ENCODE measurements at regions not wholly inside any gene's neighbourhood (a gene's known extent, or its start where the extent isn't known, plus 50 kb on each side); places are given as distances from the start of the nearest gene placed in this dataset.

DNA sequence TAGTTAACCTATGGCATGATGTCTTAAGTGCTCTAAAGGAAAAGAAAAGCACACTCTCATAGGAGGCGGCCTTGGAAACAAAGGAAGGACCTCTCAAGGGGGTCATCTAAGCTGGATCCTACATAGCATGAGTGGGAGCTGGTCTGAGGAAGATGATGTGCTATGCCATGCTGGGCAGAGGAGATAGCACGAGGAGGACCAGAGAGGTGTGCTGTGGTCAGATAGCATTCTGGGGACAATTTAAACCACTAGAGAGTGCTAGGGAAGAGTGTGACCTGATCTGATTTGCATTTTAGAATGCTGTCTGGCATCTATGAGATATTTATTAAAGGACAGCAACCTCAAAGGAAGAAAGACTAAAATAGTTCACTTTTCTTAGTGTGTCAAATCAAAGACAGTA lies 910.1 kb upstream of the CELF4 start:
- in situ Hi-C loops (cut with HindIII; ENCODE audit: low sequenced_read_pairs) = no loop called here
- DNase-seq (ENCODE audit: low spot score) = no peak

- in situ Hi-C loops (cut with HindIII; ENCODE audit: low sequenced_read_pairs) = no loop called here
- DNase-seq (ENCODE audit: low spot score) = no peak
Observed at GRCh38 chr18:38473535-38473934, 907.9 kb upstream of the CELF4 start.

- in situ Hi-C loops (cut with HindIII; ENCODE audit: low sequenced_read_pairs) = no loop called here
- no peak for DNase-seq (ENCODE audit: low spot score)
Observed at GRCh38 chr18:38470421-38470820, 904.8 kb upstream of the CELF4 start.

DNA sequence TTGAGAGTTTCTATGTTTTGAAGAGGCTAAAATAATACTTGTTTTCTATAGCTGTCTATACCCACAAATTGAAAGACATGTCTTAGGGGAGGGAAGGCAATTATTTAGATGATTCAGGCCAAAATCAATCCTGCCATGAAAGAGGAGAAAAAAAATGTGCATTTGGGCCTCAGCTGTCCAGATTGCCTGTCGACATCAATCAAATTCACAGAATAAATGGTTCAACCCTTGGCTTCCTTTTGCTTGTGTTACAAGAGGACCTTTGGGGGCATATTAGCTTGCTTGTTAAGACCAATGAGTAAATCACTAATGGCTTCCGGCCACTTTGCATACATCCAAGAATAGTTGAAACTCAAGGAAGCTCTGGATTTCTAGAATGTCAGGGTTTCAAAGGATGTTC lies 900.8 kb upstream of the CELF4 start:
- no peak for DNase-seq (ENCODE audit: low spot score)

DNA sequence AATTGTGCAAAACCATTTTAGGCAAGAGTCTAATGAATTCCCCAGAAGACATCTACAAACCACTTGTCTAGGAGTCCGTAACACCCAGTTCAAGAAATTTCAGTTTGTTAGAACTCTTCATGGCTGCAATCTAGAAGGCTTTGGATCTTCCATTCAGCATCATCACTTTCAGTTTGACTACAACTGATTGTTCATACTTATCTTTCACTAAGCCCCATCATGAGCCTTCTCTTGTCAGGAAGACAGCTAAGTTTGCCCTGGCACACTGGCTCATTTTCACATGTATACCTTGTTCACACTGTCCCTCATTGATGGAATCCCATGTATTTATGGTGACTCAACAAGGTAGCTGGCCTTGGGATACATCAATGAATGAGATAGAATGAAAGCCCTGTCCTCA lies 898.4 kb upstream of the CELF4 start:
- no peak for DNase-seq (ENCODE audit: low spot score)
- in situ Hi-C loops (cut with HindIII; ENCODE audit: low sequenced_read_pairs) = no loop called here

More for the DNA sequence above, 900.8 kb upstream of the CELF4 start:
- in situ Hi-C loops (cut with HindIII; ENCODE audit: low sequenced_read_pairs) = no loop called here

GRCh38 chr18:38460657-38461056 lies 895.1 kb upstream of the CELF4 start:
- no peak for DNase-seq (ENCODE audit: low spot score)
- in situ Hi-C loops (cut with HindIII; ENCODE audit: low sequenced_read_pairs) = no loop called here

- in situ Hi-C loops (cut with HindIII; ENCODE audit: low sequenced_read_pairs) = no loop called here
- no peak for DNase-seq (ENCODE audit: low spot score)
Observed at GRCh38 chr18:38459131-38459994, 893.8 kb upstream of the CELF4 start.

DNA sequence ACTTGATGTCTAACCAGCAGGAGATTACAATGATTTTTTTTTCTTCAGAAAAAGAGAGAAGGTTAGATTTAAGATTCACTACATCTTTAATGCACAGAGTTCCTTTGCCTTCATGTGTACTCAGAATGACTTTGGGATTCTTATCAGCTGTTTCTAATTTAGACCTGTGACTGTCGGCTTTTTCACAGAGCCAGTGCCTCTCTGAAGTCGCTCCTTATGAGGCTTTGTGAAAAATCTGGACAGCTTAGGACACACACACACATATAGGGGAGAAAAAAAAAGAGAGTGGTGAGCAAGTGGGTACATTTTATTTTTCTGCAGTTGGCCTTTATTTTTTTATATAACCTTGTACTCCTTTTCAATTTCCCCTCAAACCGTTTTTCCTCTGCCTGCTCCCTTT lies 893.1 kb upstream of the CELF4 start:
- in situ Hi-C loops (cut with HindIII; ENCODE audit: low sequenced_read_pairs) = no loop called here
- no peak for DNase-seq (ENCODE audit: low spot score)

- in situ Hi-C loops (cut with HindIII; ENCODE audit: low sequenced_read_pairs) = no loop called here
- DNase-seq (ENCODE audit: low spot score) = no peak
Observed at GRCh38 chr18:38456253-38456652, 890.7 kb upstream of the CELF4 start.

DNA sequence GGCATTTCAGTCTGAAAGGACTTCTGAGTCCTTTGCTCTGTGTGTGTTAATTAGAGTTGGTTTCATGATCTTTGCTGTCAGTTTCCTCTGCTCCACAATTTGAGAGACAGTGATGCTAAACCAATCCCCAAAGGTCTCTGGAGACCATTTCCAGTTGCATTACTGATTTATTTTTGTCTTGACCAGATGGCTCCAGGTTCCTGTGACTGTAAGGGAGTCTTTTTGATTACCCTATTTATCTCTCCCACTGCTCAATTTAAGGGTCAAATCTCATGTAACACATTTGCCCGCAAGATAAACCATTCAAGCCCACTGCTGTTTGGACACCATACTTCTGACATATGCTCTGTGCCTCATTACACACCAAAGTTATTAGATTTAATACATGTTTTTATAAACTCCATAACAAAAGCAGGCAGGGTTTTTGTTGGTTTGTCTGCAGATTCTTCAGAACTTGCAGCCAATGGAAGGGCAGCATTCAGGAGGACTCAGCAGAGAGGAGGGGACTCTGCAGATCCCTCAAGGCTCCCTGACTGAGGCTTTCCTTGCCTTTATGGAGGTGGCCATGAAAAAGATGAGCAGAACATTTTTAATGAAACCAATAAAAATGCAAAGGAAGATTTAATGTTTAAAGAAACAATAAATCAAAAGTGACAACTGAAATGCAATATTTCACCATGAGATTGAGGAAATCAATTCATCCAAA lies 889.3 kb upstream of the CELF4 start:
- in situ Hi-C loops (cut with HindIII; ENCODE audit: low sequenced_read_pairs) = no loop called here
- DNase-seq (ENCODE audit: low spot score) = peak; percentile 10

- in situ Hi-C loops (cut with HindIII; ENCODE audit: low sequenced_read_pairs) = no loop called here
- DNase-seq (ENCODE audit: low spot score) = no peak
Observed at GRCh38 chr18:38453880-38454279, 888.3 kb upstream of the CELF4 start.

GRCh38 chr18:38450876-38451275 lies 885.3 kb upstream of the CELF4 start:
- DNase-seq (ENCODE audit: low spot score) = no peak
- in situ Hi-C loops (cut with HindIII; ENCODE audit: low sequenced_read_pairs) = no loop called here

DNA sequence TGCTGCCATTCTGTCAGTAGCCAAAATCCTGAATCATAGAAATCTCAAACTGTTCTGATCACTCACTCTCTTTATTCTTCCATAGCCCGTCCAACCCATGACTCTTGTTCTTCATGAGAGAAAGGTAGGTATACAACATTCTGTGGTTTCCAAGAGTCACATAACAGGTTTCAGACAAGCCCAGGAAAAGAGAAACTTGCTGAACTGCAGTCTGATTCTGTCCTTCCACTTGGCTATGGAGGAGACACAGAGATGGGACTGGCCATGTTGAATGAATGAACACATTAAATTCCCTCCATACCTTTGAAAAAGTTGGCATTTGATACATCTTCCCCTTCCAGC lies 880.2 kb upstream of the CELF4 start:
- in situ Hi-C loops (cut with HindIII; ENCODE audit: low sequenced_read_pairs) = no loop called here
- DNase-seq (ENCODE audit: low spot score) = no peak

DNA sequence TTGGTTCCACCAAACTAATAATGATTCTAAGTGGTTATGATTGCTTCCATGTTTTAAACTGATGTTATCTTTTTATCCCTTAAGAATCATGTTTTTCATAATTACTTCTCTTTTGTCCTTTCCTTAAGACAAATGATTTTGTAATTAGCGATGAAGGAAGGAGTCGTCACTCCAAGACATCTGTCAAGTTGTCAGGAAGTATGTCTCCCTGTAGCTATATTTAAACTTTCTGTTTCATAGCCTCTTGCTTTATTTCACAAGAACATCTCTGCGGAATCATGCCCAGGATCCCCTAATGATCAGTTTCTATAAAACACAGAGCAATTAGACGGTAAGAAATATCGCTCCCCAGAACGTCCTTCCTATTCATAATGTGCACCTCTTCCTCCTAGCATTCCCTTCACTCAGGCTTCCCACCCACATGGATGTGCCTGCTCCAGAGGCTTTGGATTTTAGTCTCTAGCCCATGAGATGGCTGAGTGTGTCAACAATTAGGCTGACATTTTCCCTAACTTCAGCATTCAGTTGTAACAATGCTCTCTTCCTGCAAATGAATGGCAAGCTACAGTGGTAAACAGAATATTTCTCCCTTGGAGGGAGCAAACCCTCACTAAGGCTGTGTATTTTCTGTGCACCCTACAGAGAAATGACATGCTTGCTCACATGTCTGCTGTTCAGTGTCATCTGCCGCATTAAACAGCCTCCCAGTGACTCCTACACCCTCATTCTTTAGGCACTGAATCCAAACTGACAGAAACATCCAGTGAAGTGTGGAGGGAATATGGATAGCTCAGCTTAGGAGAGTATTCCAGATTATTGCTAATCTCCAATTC lies 879.6 kb upstream of the CELF4 start:
- peak; percentile 32 for DNase-seq (ENCODE audit: low spot score)
- in situ Hi-C loops (cut with HindIII; ENCODE audit: low sequenced_read_pairs) = no loop called here

GRCh38 chr18:38427736-38428135 lies 862.1 kb upstream of the CELF4 start:
- in situ Hi-C loops (cut with HindIII; ENCODE audit: low sequenced_read_pairs) = no loop called here
- DNase-seq (ENCODE audit: low spot score) = no peak

DNA sequence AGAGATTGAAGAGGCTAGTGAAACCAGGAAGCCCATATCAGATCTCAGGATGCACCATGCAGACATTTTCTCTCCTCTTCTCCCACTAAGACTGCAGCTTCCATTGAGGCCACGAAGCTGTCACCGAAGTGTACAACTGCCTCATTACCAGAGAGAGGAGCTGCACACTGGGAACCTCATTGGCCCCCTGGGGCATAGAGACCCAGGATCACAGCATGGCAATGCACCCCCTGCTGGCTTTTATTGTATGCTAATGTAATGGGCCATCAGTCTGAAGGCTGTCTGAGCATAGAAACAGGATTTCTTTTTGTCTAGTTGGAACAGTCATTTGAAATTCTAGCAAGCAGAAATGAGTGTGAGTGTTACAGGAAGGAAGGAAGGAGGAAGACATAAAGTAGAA lies 861.6 kb upstream of the CELF4 start:
- no peak for DNase-seq (ENCODE audit: low spot score)
- in situ Hi-C loops (cut with HindIII; ENCODE audit: low sequenced_read_pairs) = no loop called here

DNA sequence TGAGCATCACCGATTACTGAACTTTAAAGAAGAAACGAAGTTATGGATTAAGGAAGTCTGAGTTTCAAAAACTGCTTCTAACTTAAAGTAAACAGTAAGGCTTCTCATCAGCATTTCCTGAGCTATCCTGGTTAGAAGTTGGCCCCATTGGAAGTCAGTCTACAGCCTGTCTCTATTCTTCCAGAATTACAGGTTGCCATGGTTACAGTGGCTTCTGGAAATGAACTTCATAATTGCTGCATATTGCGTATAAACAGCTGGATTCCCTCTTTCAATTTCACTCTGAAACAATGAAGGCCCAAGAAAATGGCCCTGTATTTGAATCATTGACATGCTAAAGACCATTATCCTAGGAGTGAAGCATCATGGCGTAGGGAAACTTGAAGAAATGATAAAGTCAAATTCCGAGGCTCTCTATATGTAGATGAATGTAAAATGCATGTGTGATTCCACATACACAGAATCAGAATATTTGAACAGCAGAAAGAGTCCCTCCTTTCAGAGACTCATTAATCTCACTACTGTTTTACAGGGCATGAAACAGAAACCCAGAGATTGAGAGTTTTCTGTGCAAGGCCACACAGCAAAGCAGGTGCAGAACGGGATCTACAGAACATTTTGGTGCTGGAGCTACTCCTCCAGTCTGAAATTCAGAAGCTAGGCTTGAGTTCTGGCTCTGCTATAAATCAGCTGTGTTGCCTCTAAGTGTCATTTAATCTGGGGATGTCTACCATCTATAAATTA lies 856.4 kb upstream of the CELF4 start:
- in situ Hi-C loops (cut with HindIII; ENCODE audit: low sequenced_read_pairs) = no loop called here
- peak; percentile 8 for DNase-seq (ENCODE audit: low spot score)

DNA sequence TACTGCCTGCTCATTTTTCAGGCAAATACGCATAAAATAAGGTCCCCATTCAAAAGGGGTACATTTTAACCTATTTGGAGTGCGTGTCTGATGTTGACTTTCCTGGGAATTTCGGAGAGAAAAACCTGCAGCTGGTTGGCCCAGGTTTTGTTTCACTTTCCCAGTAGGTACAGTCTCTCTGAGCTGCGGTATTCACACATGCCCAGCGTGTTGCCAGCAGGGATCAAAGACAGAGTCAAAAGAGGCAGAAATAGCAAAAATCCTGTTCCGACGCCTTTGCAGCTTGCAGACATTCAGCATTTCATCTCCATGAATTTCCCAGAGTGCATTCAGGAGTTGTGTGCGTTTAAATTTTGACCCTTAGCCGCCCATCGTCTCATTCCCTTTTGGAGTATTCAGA lies 855.4 kb upstream of the CELF4 start:
- peak; percentile 62 for DNase-seq (ENCODE audit: low spot score)
- in situ Hi-C loops (cut with HindIII; ENCODE audit: low sequenced_read_pairs) = no loop called here

GRCh38 chr18:38420611-38421010 lies 855.0 kb upstream of the CELF4 start:
- DNase-seq (ENCODE audit: low spot score) = peak; percentile 66
- in situ Hi-C loops (cut with HindIII; ENCODE audit: low sequenced_read_pairs) = no loop called here

All from G401 (cell line).